ENCODE measurements at regions not wholly inside any gene's neighbourhood (a gene's known extent, or its start where the extent isn't known, plus 50 kb on each side); places are given as distances from the start of the nearest gene placed in this dataset.

DNA sequence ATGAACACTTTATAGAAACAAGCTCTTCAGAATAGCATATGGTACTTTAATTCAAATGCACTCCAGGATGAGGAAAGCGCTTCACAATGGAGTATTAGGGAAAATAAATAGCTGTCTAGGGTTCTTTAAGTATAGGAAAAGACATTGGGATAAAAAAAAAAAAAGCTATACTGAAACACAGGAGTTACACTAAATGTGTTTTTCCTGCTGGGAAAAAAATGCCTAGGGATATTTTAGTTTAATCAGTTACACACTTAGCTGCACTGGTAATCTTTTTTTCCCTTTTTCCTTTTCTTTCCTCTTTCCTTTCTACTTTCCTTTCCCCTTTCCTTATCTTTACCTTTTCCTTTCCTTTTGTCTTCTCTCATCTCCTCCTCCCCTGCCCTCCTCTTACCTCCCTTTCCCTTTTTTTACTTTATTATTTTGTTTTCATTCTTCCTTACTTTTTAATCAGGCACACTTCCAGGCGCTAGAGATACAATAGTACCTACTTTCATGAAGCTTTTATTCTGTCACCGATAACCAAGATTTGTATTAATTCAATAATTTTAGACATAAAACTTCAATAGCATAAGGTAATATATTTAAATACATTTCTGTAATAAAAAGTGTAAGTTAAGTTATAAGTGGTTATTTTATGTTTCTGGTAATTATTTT is 758.7 kb downstream of the CDH18 start:
- TF ChIP-seq, protein P1, sequence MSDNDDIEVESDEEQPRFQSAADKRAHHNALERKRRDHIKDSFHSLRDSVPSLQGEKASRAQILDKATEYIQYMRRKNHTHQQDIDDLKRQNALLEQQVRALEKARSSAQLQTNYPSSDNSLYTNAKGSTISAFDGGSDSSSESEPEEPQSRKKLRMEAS (CRISPR knock-in tag; IDR thresholded peaks at IDR 0.05), result no peak
- TF ChIP-seq POLR2A (conservative IDR thresholded peaks at IDR 0.05) (no peak), RNF2 (IDR thresholded peaks at IDR 0.05) (no peak), HCFC1 (IDR thresholded peaks at IDR 0.05; ENCODE audit: low read depth, low read length) (no peak)
- TF ChIP-seq, protein P2, sequence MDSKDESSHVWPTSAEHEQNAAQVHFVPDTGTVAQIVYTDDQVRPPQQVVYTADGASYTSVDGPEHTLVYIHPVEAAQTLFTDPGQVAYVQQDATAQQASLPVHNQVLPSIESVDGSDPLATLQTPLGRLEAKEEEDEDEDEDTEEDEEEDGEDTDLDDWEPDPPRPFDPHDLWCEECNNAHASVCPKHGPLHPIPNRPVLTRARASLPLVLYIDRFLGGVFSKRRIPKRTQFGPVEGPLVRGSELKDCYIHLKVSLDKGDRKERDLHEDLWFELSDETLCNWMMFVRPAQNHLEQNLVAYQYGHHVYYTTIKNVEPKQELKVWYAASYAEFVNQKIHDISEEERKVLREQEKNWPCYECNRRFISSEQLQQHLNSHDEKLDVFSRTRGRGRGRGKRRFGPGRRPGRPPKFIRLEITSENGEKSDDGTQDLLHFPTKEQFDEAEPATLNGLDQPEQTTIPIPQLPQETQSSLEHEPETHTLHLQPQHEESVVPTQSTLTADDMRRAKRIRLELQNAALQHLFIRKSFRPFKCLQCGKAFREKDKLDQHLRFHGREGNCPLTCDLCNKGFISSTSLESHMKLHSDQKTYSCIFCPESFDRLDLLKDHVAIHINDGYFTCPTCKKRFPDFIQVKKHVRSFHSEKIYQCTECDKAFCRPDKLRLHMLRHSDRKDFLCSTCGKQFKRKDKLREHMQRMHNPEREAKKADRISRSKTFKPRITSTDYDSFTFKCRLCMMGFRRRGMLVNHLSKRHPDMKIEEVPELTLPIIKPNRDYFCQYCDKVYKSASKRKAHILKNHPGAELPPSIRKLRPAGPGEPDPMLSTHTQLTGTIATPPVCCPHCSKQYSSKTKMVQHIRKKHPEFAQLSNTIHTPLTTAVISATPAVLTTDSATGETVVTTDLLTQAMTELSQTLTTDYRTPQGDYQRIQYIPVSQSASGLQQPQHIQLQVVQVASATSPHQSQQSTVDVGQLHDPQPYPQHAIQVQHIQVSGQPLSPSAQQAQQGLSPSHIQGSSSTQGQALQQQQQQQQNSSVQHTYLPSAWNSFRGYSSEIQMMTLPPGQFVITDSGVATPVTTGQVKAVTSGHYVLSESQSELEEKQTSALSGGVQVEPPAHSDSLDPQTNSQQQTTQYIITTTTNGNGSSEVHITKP (IDR thresholded peaks at IDR 0.05; ENCODE audit: partially characterized antibody), result no peak
- TF ChIP-seq, protein P3, sequence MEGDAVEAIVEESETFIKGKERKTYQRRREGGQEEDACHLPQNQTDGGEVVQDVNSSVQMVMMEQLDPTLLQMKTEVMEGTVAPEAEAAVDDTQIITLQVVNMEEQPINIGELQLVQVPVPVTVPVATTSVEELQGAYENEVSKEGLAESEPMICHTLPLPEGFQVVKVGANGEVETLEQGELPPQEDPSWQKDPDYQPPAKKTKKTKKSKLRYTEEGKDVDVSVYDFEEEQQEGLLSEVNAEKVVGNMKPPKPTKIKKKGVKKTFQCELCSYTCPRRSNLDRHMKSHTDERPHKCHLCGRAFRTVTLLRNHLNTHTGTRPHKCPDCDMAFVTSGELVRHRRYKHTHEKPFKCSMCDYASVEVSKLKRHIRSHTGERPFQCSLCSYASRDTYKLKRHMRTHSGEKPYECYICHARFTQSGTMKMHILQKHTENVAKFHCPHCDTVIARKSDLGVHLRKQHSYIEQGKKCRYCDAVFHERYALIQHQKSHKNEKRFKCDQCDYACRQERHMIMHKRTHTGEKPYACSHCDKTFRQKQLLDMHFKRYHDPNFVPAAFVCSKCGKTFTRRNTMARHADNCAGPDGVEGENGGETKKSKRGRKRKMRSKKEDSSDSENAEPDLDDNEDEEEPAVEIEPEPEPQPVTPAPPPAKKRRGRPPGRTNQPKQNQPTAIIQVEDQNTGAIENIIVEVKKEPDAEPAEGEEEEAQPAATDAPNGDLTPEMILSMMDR (IDR thresholded peaks at IDR 0.05 in 2 of 3, conservative IDR thresholded peaks at IDR 0.05 in 1 of 3; ENCODE audit: insufficient read depth in 2 of 3, low read depth in 1 of 3, low read length in 3 of 3), result no peak
